Peyer's patch (tissue), 4 donors: ENCODE measurements at regions not wholly inside any gene's neighbourhood (a gene's known extent, or its start where the extent isn't known, plus 50 kb on each side); places are given as distances from the start of the nearest gene placed in this dataset.

Experiments used
- CTCF ChIP-seq, 6 experiments: fragments of 450-650 bp in 4 of 6; fragments of 200-600 bp in 2 of 6; sonication (generic) in 1 of 6; IDR thresholded peaks; one replicate each; pipeline ENCODE4 v1.5.1; 2017 to 2019; ENCODE audit warnings: antibody characterized with exemption in 6 of 6, mild to moderate bottlenecking in 3 of 6, moderate library complexity in 1 of 6
- POLR2A ChIP-seq, 2 donors: fragments of 450-650 bp; IDR thresholded peaks; one replicate each; pipeline ENCODE4 v1.5.1; 2017; ENCODE audit warnings: antibody characterized with exemption in 2 of 2, mild to moderate bottlenecking in 2 of 2, moderate library complexity in 2 of 2

- TF ChIP-seq CTCF (IDR thresholded peaks at IDR 0.05) (no peak), POLR2A (IDR thresholded peaks at IDR 0.05) (no peak)
These were observed 89.9 kb upstream of the STMND1 start for GRCh38 chr6:17011985-17012384.
